Fibroblast of mammary gland (primary cell): ENCODE measurements at regions not wholly inside any gene's neighbourhood (a gene's known extent, or its start where the extent isn't known, plus 50 kb on each side); places are given as distances from the start of the nearest gene placed in this dataset.

Experiments
- DNase-seq: peaks from one replicate; pipeline ENCODE4 v3.0.0-alpha.2; 2010; ENCODE audit warnings: low read depth
- H3K4me3 ChIP-seq: 2 replicates; pipeline ENCODE4 v1.5.1; 2011; ENCODE audit warnings: low read depth, mild to moderate bottlenecking, low read length, moderate library complexity; ENCODE audit not compliant: control insufficient read depth
- CTCF ChIP-seq: conservative IDR thresholded peaks from 2 replicates; pipeline ENCODE4 v1.5.1; 2011; ENCODE audit warnings: low read depth, low read length, inconsistent platforms; ENCODE audit not compliant: control insufficient read depth, insufficient read depth

- H3K4me3 ChIP-seq = no peak overlapping the region
- no peak for TF ChIP-seq CTCF
- no peak for DNase-seq
Measured at GRCh38 chr22:47370448-47371262, 608.2 kb downstream of the TBC1D22A start.

DNA sequence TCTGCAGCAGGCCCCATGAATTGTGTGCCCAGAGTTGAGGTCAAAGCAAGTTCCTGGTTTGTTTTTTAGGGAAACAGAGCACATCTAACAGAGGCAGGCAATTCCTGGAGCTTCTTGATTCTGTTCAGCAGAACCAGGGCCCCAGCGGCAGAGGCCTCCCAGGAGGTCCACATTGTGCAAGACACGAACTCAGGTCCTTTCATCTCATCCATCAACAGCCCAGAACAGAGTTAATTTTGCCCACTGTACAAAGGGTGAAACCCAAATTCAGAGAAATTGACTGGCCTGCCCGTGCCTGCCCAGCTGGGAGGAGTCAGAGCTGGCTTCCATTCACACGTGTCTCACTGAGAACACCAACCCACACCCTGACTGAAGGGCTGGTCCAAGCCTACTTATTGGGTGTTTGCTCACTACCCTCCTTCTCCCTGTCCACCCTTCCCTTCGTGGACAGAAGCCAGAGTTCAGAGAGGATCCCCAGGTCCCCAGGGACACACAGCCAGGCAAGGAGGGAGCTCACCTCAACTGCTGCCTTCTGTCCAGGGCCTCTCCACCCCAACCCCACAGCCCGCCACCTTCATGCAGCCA is 607.1 kb downstream of the TBC1D22A start:
- no peak overlapping the region for H3K4me3 ChIP-seq
- no peak for DNase-seq
- no peak for TF ChIP-seq CTCF

GRCh38 chr22:47369020-47369419 is 606.6 kb downstream of the TBC1D22A start:
- no peak for DNase-seq
- no peak overlapping the region for H3K4me3 ChIP-seq
- no peak for TF ChIP-seq CTCF

GRCh38 chr22:47367993-47368945 is 605.8 kb downstream of the TBC1D22A start:
- no peak for DNase-seq
- no peak overlapping the region for H3K4me3 ChIP-seq
- TF ChIP-seq CTCF = no peak

GRCh38 chr22:47367107-47367690 is 604.7 kb downstream of the TBC1D22A start:
- no peak for DNase-seq
- no peak for TF ChIP-seq CTCF
- no peak overlapping the region for H3K4me3 ChIP-seq

DNA sequence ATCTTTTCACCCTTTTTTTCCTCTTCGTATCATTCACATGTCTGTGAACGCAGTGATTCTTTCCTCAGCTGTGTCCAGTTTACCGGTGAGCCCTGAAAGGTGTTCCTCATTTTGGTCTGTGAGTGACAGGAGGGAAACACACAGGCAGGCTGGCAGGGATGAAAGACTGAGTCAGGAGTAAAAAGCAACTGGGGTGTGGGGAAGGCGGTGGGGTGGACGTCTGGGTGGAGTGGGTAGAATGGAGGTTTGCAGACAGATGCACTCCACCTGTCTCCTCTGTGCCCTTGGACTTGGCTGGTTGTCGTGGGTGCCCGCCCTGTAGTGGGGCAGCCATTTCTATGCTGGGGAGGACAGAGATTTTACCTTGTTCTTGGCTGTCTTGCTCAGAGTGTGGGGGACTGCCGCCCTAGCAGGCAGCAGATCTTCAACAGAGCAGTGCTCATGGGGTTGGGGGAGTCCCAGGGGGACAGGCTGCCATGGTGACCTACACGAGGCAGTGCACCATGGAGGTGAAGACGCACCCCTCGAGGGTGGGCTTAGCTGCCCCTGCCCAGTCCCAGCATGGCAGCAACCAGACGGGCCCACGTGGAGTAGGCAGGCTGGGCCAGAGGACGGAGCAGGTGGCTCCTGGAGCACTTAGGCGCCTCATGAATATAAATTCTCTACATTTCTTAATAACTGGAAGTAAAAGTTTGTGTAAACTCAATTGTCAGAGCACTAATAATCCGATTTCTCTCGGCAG is 603.7 kb downstream of the TBC1D22A start:
- TF ChIP-seq CTCF = no peak
- H3K4me3 ChIP-seq = no peak overlapping the region
- DNase-seq = no peak
